ENCODE measurements at regions not wholly inside any gene's neighbourhood (a gene's known extent, or its start where the extent isn't known, plus 50 kb on each side); places are given as distances from the start of the nearest gene placed in this dataset.

DNA sequence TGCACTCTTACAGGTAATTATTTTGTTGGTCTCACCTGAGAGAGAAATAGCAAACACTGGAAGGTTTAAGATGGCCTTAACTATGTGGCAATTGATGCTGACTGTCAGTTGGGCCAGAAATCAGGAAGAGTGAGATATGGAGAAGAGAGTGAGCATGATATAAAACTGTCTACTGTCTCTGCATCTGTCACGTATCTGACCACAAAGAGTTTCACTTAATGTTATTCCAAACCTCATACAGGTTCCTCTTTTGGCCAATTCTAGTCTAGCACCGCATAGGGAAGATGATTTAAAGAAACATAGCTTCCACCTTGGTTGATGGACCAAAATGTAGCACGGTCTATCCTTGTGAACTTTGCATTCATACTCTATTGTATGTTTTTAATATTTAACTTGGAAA, 381.0 kb upstream of the BOD1L1 start:
- 75% methylated on average over 3 of the region's 3 CpGs for WGBS
- Histone ChIP-seq H3K36me3 (no peaks in the 10 kb centered on the region), H3K4me3 (no peak overlapping the region), H3K4me1 (replicated peaks) (no peaks in the 10 kb centered on the region), H3K27me3 (replicated peaks; ENCODE audit: insufficient read depth) (no peaks in the 10 kb centered on the region), H3K27ac (no peak overlapping the region), H3K9me3 (no peaks in the 10 kb centered on the region)
- no peak for TF ChIP-seq POLR2AphosphoS5 (IDR thresholded peaks at IDR 0.05)
- TF ChIP-seq POLR2A (IDR thresholded peaks at IDR 0.05): no peak
- TF ChIP-seq, protein P1, sequence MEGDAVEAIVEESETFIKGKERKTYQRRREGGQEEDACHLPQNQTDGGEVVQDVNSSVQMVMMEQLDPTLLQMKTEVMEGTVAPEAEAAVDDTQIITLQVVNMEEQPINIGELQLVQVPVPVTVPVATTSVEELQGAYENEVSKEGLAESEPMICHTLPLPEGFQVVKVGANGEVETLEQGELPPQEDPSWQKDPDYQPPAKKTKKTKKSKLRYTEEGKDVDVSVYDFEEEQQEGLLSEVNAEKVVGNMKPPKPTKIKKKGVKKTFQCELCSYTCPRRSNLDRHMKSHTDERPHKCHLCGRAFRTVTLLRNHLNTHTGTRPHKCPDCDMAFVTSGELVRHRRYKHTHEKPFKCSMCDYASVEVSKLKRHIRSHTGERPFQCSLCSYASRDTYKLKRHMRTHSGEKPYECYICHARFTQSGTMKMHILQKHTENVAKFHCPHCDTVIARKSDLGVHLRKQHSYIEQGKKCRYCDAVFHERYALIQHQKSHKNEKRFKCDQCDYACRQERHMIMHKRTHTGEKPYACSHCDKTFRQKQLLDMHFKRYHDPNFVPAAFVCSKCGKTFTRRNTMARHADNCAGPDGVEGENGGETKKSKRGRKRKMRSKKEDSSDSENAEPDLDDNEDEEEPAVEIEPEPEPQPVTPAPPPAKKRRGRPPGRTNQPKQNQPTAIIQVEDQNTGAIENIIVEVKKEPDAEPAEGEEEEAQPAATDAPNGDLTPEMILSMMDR (IDR thresholded peaks at IDR 0.05): no peak
- no peak for DNase-seq (ENCODE audit: low spot score)
- intact Hi-C loops (cut with DNase I): no loop called here

DNA sequence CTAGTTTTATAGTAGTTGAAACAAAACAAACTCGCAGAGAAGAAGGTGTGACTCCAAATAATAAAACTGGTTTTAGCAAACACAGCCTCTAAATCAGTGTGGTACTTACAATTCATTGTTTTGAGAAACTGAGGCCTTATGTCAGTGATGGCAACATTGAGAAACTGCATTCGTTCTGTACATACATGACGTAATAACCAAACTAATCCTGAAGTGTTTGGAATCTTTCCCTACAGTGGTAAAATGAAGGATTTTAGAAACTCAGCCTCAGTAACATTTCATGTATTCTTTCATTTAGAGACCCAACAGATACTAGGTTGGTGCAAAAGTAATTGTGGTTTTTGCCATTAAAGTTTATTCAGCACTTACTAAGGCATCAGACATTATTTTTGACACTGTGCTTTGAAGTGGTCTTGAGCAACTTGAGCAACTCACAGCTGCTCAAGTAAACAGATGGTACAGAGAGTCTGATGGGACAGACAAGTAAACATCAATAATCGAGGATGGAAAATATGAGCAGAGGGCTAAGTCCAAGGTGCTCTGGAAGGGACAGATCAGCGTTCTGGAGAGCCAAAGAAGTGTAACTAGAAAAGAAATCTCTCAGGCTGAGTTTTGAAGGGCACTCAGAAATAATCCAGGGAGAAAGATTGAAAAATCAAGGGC, 390.8 kb upstream of the BOD1L1 start:
- Histone ChIP-seq H3K4me3 (no peak overlapping the region), H3K27ac (no peak overlapping the region), H3K9me3 (no peaks in the 10 kb centered on the region), H3K36me3 (no peaks in the 10 kb centered on the region), H3K27me3 (replicated peaks; ENCODE audit: insufficient read depth) (no peaks in the 10 kb centered on the region), H3K4me1 (replicated peaks) (no peaks in the 10 kb centered on the region)
- TF ChIP-seq, protein P1 (IDR thresholded peaks at IDR 0.05): no peak
- TF ChIP-seq POLR2A (IDR thresholded peaks at IDR 0.05) (no peak), POLR2AphosphoS5 (IDR thresholded peaks at IDR 0.05) (no peak)
- intact Hi-C loops (cut with DNase I): no loop called here
- WGBS: 69% methylated on average over 5 of the region's 5 CpGs
- no peak for DNase-seq (ENCODE audit: low spot score)

DNA sequence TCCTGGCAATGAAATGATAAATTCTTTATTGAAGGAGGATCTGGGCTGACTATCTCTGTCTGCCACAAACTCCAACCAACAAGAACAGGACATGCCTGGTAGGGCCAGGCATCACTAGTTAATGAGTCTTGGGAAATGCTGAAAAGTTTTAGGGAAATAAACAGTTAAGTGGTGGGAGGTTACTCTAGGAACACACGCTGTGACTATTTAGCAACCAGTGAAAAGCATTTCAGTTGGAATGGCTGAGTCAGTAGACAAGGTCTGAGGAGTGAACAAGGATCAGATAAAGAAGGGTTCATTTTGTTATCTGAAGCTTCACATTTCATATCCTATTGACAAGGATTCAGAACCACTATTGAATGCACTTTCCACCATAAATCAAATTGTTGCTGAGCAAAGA, 394.9 kb upstream of the BOD1L1 start:
- Histone ChIP-seq H3K9me3 (no peaks in the 10 kb centered on the region), H3K27me3 (replicated peaks; ENCODE audit: insufficient read depth) (no peaks in the 10 kb centered on the region), H3K36me3 (no peaks in the 10 kb centered on the region), H3K27ac (no peak overlapping the region), H3K4me1 (replicated peaks) (no peaks in the 10 kb centered on the region), H3K4me3 (no peak overlapping the region)
- WGBS: 46% methylated on average over 1 of the region's 1 CpG
- no peak for TF ChIP-seq POLR2AphosphoS5 (IDR thresholded peaks at IDR 0.05)
- no peak for TF ChIP-seq POLR2A (IDR thresholded peaks at IDR 0.05)
- TF ChIP-seq, protein P1 (IDR thresholded peaks at IDR 0.05): no peak
- DNase-seq (ENCODE audit: low spot score): no peak
- intact Hi-C loops (cut with DNase I): no loop called here

DNA sequence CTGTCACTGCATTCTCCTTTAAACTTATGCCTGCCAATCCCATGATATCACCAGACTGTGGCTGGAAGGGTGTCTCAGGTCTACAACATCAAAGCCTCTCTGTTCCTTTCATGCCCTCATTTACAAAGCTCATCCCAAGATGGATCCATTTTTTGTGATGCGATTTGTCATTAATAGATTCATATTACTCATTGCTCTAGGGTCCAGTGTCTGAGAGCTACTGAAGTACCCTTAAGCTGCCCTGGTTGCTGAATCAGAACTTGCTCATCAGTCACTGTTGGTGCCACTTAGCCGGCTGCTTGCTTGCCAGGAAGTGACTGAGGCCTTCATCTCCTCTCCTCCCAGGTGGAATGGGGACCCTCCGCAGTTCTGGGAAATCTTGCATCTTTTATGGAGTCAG, 395.5 kb upstream of the BOD1L1 start:
- intact Hi-C loops (cut with DNase I): no loop called here
- no peak overlapping the region for H3K27ac ChIP-seq
- H3K27me3 ChIP-seq (replicated peaks; ENCODE audit: insufficient read depth): no peaks in the 10 kb centered on the region
- no peaks in the 10 kb centered on the region for H3K36me3 ChIP-seq
- no peaks in the 10 kb centered on the region for H3K9me3 ChIP-seq
- DNase-seq (ENCODE audit: low spot score): no peak
- no peak overlapping the region for H3K4me3 ChIP-seq
- WGBS: 100% methylated on average over 3 of the region's 3 CpGs
- H3K4me1 ChIP-seq (replicated peaks): no peaks in the 10 kb centered on the region
- TF ChIP-seq POLR2A (IDR thresholded peaks at IDR 0.05) (no peak), POLR2AphosphoS5 (IDR thresholded peaks at IDR 0.05) (no peak)
- TF ChIP-seq, protein P1 (IDR thresholded peaks at IDR 0.05): no peak

DNA sequence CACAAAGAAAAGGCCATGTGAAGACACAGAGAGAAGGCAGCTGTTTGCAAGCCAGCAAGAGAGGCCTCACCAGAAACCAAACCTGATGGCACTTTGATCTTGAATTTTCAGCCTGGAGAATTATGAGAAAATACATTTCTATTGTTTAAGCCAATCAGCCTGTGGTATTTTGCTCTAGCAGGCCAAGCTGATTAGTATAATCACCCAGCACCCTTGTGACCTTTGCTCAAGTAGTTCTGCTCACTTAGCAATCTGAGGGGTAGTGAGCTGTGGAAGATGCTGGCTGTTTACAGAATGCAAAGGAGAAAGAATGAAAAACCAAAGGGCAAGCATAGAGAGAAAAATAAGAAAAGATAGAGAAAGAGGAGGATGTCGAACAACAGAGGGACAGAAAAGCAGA, 396.4 kb upstream of the BOD1L1 start:
- 88% methylated on average over 1 of the region's 1 CpG for WGBS
- H3K27ac ChIP-seq: no peak overlapping the region
- H3K4me3 ChIP-seq: no peak overlapping the region
- intact Hi-C loops (cut with DNase I): no loop called here
- H3K4me1 ChIP-seq (replicated peaks): no peaks in the 10 kb centered on the region
- no peak for DNase-seq (ENCODE audit: low spot score)
- TF ChIP-seq POLR2AphosphoS5 (IDR thresholded peaks at IDR 0.05) (no peak), POLR2A (IDR thresholded peaks at IDR 0.05) (no peak)
- TF ChIP-seq, protein P1 (IDR thresholded peaks at IDR 0.05): no peak
- H3K27me3 ChIP-seq (replicated peaks; ENCODE audit: insufficient read depth): no peaks in the 10 kb centered on the region
- H3K36me3 ChIP-seq: no peaks in the 10 kb centered on the region
- no peaks in the 10 kb centered on the region for H3K9me3 ChIP-seq
